NCI-H2107 treated with DMSO at 0.1 percent for 48 hours (cell line): ENCODE measurements at regions not wholly inside any gene's neighbourhood (a gene's known extent, or its start where the extent isn't known, plus 50 kb on each side); places are given as distances from the start of the nearest gene placed in this dataset.

Experiments used
- DNase-seq: peaks from one replicate; lab custom pipeline; 2025; ENCODE audit not compliant: unreplicated experiment; lab: John Stamatoyannopoulos, UW

DNA sequence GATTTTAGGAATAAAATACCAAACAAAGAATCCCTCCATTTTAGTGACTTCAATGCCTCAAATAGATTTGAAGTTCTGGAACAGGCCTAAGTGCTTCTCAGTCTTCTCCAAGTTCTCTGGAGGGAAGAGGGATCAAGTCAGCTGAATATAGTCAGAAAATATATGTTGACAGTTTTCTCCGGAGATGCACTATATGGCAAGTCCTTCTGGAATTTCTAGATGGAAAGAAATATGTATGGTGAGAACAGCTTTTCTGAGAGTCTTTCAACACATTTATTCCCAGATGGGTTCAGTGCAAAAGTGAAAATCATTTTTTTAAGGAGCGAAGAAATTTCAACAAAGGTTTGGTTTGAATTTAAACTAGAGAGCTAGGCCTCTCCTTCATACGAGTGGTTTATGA, 317.4 kb upstream of the SLC30A5 start:
- no peak for DNase-seq

DNA sequence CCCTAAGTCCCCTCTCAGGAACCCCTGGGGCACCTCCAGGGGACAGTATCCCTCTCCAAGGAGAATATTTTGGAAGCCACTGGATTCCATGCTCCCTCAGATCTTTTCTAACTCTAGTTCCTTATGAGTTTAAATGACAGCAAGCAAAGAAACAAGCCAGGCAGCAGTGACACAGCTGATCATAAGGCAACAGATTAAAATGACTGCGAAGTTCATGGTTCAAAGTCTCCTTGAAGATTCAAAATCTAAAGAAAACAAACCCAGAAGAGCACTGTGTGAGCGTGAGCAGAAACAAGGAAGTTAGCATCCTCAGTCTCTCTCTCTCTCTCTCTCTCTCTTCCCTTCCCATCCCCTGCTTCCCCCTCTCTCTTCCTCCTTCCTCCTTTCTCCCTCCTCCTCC, 316.7 kb upstream of the SLC30A5 start:
- DNase-seq, result no peak

DNA sequence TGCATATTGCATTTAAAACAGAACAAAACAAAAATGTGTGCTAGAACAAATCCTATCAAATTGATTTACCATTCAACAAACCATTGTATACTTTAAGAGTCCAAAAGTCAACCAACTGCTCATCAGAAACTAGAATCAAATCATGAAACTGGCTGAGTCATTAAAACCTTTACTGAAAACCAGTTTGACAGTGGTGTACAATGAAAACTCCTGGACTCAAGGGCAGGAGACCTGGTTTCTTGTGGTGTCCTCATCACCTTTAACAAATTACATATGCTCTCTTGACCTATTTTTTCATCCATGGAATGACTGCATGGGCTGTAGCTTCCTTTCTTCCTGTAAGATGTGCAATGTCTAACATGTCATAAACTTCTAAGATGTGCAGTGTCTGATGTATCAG, 315.3 kb upstream of the SLC30A5 start:
- DNase-seq, result no peak

DNA sequence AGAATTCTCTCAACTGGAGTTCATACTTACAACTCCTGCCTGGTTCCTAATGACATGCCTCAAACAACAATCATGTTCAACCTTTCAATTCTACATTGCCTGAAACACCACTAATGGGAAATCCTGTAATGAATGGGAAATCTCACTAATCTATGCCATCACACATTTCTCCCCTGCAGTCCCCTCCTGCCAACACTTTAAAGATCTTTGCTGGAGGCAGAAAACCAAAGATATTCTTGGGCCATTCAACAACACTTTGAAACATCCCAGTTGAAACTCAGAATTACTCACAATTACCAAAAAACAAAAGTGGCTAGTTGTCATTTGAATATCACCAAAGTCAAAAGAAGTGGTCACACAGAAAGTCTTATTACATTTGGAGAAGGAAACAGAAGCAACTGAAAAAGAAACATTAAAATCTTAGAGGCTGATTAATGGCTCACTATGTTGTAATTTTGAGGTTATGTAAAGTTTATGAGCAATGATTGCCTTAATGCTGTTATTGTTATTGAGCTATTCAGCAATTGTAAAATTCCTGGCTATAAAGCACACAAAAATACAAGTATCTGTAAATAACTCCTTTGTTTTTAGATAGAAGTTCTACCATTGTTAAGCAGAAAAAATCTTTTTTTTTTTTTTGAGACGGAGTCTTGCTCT, 313.4 kb upstream of the SLC30A5 start:
- DNase-seq, result no peak

- no peak for DNase-seq
Observed at GRCh38 chr5:68793074-68793473, 300.7 kb upstream of the SLC30A5 start.

GRCh38 chr5:68793993-68794392, 299.8 kb upstream of the SLC30A5 start:
- no peak for DNase-seq

DNA sequence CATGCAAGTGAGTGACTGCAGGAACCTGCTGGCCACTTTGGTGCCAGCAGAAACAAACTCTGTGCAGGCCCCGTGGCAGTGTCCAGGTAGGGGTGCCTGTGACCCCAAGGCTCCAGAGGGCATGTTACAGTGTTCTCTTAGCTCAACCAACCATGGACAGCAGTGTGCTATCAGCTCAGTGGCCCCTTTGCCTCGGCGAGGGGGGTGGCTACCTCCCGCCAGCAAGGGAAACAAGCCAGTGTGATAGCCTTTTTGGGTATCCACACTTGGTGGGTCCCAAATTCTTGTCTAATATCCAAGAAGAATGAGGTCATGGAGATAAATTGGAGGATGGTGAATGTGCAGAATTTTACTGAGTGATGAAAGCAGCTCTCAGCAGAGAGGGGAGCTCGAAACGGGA, 298.6 kb upstream of the SLC30A5 start:
- no peak for DNase-seq

- DNase-seq, result no peak
Observed at GRCh38 chr5:68798877-68799843, 294.7 kb upstream of the SLC30A5 start.

- DNase-seq, result no peak
Observed at GRCh38 chr5:68802430-68802829, 291.4 kb upstream of the SLC30A5 start.

- no peak for DNase-seq
Observed at GRCh38 chr5:68803881-68804319, 289.9 kb upstream of the SLC30A5 start.

DNA sequence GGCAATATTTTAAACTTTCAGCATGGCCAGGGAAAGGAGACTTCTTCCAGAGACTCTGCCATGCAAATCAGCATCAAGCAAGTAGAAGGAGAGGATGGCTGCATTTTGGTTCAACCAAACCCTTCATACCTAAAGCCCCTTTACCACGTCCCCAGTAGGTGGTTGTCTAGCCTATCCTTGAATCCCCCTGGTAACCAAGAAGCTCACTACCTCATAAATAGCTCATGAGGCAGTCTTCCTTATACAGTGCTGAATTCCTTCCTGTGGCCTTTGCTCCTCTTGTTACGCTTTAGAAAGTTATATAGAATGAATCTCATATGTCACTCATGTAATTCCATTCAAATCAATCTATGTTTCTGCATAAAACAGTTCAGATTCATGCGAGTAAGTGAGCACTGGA, 289.5 kb upstream of the SLC30A5 start:
- no peak for DNase-seq

GRCh38 chr5:68805444-68805843, 288.4 kb upstream of the SLC30A5 start:
- no peak for DNase-seq

DNA sequence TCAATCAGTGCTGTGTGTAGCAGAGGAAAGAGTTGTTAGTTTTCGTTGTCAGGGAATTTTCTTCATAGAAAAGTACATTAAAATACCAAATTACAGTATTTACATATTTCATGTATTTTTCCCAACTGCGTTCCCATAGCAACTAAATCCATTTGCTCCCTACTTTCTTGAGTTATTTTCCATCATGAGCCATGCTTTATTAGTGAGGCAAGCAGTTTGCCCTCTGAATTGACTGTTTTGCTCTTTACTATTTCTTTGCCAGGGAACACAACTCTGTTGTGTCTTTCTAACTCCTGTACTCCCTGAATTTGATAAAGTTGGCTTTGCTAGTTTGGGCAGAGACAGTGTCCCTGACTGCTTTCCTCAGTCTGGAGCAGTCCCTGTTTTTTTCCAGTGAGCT, 276.2 kb upstream of the SLC30A5 start:
- no peak for DNase-seq

DNA sequence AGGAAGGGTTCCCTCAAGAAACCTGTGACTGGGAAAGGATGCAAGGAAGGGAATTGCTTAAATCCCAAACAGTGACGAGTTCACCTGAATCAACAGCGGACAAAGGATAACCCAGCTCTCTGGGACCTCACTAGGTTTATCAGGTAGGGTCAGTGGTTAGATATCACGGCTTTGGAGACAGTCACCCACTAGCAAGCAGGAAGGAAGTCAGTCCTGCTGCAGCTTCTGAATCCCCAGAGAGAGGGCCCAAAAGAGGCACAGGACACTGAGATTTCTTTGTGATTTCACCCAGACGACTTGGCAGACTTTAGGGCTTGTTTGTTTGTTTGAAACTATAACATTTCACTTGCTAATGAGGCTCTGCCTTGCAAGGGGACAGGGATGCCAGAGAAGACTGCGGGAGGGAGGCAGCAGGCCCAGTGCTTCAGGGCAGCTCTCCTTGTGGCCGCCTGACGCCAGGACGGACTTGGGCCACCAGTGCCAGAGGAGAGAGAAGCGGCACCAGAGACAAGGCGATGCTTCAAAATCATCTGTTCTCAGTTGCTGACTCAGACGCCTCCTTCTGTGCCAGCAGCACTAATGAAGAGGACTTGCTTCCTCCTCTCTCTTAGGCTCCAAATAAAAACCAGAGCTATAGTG, 275.6 kb upstream of the SLC30A5 start:
- DNase-seq, result no peak

DNA sequence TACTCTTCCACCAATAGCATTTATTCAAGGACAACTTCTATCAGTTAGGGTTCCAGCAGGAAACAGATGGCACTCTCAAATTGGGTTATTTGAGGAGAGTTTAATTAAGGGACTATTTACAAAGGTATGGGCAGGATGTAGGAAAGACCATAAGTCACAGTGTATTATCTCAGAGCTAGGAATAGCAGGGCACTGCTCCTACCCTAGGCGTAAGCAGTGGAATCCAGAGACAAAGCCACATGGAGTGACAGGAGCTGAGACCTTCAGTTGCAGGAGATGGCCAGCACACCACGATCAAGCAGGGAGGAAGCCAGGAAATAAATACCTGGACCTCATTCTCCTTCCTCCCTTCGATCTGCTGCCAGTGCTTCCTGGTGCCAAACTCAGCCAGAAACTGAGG, 274.9 kb upstream of the SLC30A5 start:
- DNase-seq, result no peak

GRCh38 chr5:68821056-68821455, 272.8 kb upstream of the SLC30A5 start:
- no peak for DNase-seq

DNA sequence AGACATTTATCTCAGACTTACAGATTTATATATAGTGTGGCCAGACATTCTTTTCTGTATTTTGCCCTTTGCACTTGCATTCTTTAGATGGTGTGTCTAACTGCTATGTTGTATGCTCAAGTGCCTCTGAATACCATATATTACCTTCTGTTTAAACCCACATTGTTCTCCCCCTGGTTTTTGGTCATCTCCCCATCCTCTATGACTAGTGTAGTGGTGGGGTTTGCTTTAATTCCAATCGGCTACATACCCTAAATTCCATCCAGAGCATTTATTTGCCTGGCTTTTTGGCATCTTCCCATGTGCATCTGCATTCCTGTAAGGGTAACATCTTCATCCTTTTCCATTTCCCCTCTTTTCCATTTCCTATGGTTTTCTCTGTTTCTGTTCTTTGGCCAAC, 271.0 kb upstream of the SLC30A5 start:
- no peak for DNase-seq

DNA sequence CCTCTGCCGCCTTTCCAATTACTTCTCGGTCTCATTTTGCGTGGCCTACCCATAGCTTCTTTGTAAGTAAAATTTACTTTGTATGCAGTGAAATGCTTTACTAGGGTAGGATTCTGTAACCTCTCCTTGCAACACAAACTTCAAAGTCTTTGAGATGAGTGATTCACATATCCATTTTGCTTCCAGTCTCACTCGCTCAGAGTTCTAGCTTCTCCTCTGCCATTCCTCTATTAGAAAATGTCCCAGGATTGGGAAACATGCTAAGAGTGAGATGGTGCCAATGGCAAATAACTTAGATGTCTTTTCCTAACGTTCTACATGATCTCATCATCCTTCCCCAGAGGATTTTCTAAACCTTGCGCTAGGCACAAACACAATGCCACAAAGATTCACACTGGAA, 270.5 kb upstream of the SLC30A5 start:
- no peak for DNase-seq

GRCh38 chr5:68830377-68830898, 263.4 kb upstream of the SLC30A5 start:
- DNase-seq, result no peak

DNA sequence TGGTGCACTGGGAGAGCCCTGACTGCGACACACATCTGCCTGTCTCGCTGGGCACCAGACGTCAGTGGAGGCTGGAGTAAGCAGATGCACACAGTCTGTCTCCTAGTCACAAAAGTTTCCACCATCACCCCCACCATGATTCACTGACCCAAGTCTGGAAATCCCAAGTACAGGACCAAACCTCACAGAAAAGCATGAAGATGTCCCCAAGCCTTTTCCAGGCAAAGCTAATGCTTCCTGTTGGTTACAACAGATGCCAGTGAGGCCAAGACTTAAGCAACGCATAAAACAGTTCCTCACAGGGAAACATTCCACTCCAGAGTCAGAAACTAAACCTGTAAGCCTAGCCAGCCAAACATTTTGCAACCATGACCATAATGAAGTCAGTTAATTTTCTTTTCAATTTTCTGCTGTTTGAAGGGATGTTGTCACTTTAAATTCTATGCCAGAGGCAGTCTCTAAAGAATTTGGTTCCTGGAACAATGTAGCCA, 259.3 kb upstream of the SLC30A5 start:
- DNase-seq, result no peak

DNA sequence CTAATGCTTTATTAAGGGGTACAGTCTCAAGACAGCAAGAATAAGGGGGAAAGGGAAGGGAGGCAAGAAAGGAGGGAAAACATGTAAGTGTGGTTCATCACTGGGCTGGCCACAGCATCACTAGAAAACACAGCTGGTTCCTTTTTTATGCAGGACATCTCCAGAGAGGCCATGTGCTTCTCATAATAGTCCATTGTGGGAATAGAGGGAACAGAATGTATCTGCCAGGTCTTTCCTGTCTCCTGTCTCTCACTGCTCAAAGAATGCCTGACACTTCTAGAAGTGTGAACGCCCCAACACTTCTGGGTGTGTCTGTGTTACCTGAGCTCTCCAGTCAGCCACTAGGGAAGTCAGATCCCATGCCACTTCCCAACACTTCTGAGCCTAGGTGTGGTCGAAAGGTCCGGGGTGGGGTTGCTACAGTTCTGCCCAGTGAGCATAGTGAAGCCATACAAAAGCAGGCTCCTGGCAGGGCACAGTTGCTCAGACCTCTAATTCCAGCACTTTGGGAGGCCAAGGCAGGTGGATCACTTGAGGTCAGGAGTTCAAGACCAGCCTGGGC, 255.6 kb upstream of the SLC30A5 start:
- no peak for DNase-seq
